ENCODE measurements at regions not wholly inside any gene's neighbourhood (a gene's known extent, or its start where the extent isn't known, plus 50 kb on each side); places are given as distances from the start of the nearest gene placed in this dataset.

DNA sequence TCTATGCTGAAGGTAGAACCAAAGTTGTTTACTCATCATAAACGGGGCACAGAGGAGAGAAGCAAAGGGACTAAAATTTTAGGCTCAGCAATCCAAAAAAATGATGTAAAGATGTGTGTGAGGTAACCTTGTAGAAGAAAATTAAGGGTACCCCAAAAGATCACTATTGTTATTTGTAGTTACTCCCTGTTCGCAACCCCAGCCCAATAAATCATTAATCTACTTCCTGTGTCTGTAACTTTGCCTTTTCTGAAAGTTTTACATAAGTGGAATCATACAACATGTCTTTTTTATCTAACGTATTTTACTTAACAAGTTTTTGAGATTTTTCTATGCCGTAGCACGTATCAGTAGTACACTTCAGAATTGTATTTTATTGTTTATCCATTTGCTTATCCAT, 1114.8 kb upstream of the GJE1 start:
- TF ChIP-seq, protein P1, sequence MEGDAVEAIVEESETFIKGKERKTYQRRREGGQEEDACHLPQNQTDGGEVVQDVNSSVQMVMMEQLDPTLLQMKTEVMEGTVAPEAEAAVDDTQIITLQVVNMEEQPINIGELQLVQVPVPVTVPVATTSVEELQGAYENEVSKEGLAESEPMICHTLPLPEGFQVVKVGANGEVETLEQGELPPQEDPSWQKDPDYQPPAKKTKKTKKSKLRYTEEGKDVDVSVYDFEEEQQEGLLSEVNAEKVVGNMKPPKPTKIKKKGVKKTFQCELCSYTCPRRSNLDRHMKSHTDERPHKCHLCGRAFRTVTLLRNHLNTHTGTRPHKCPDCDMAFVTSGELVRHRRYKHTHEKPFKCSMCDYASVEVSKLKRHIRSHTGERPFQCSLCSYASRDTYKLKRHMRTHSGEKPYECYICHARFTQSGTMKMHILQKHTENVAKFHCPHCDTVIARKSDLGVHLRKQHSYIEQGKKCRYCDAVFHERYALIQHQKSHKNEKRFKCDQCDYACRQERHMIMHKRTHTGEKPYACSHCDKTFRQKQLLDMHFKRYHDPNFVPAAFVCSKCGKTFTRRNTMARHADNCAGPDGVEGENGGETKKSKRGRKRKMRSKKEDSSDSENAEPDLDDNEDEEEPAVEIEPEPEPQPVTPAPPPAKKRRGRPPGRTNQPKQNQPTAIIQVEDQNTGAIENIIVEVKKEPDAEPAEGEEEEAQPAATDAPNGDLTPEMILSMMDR (IDR thresholded peaks at IDR 0.05), result no peak
- TF ChIP-seq POLR2A (IDR thresholded peaks at IDR 0.05), result no peak
